H1 (cell line): ENCODE measurements at regions not wholly inside any gene's neighbourhood (a gene's known extent, or its start where the extent isn't known, plus 50 kb on each side); places are given as distances from the start of the nearest gene placed in this dataset.

ENCODE experiments used
- CTCF ChIA-PET: fragments of 300-600 bp; sonication (Branson Sonifier 250); formaldehyde crosslinking; loops from one replicate; lab custom pipeline; 2021; ENCODE audit not compliant: partially characterized antibody; lab: Charles Lee
- POLR2A ChIA-PET: fragments of 300-600 bp; sonication (Branson Sonifier 250); formaldehyde crosslinking; loops from one replicate; lab custom pipeline; 2021; ENCODE audit warnings: inconsistent platforms; ENCODE audit not compliant: partially characterized antibody; lab: Charles Lee
- DNase-seq, 2 experiments: peaks; one replicate each; pipeline versions ENCODE4 v3.0.0 to v3.0.0-alpha.2; 2010 to 2022; ENCODE audit warnings: low spot score in 2 of 2, low read depth in 1 of 2, mixed read lengths in 1 of 2
- FAIRE-seq: peaks from 2 replicates; lab custom pipeline; 2011; peaks lifted over from hg19 to GRCh38; lab: Jason Lieb, UNC
- H2AFZ ChIP-seq: 2 replicates; pipeline ENCODE4 v1.8.1; 2012; ENCODE audit warnings: low read length, inconsistent platforms
- H2AK5ac ChIP-seq: 2 replicates; pipeline ENCODE4 v1.6.1; 2013; ENCODE audit warnings: low read depth, low read length
- H2BK120ac ChIP-seq: replicated peaks from 2 replicates; pipeline ENCODE3; 2013; ENCODE audit warnings: low read depth, low read length, inconsistent platforms
- H2BK12ac ChIP-seq: 2 replicates; pipeline ENCODE4 v1.6.1; 2013; ENCODE audit warnings: low read depth, low read length
- H2BK15ac ChIP-seq: 2 replicates; pipeline ENCODE4 v1.6.1; 2013; ENCODE audit warnings: low read length
- H2BK20ac ChIP-seq: 2 replicates; pipeline ENCODE4 v1.6.1; 2013; ENCODE audit warnings: low read length
- H2BK5ac ChIP-seq: 2 replicates; pipeline ENCODE4 v1.6.1; 2013; ENCODE audit warnings: low read depth, low read length
- H3K14ac ChIP-seq: 2 replicates; pipeline ENCODE4 v1.6.1; 2013; ENCODE audit warnings: inconsistent platforms; ENCODE audit not compliant: insufficient read length
- H3K18ac ChIP-seq: 2 replicates; pipeline ENCODE4 v1.6.1; 2013; ENCODE audit warnings: low read length; ENCODE audit errors: extremely low read depth
- H3K23ac ChIP-seq: 2 replicates; pipeline ENCODE4 v1.6.1; 2013; ENCODE audit warnings: inconsistent platforms; ENCODE audit not compliant: insufficient read length
- H3K23me2 ChIP-seq: 2 replicates; pipeline ENCODE4 v1.6.1; 2013; ENCODE audit warnings: low read depth, low read length
- H3K27ac ChIP-seq: 2 replicates; pipeline ENCODE4 v1.6.1; 2011; ENCODE audit warnings: low read depth, low read length, inconsistent platforms
- H3K27me3 ChIP-seq, 4 experiments: replicated peaks in 1 of 4; 1 replicate in 1 of 4; 2 replicates in 3 of 4; pipeline versions ENCODE4 v1.6.1 to v1.8.1; 2011 to 2013; ENCODE audit warnings: low read length in 3 of 4, mild to moderate bottlenecking in 3 of 4, inconsistent platforms in 2 of 4, mixed read lengths in 2 of 4, moderate library complexity in 1 of 4; ENCODE audit not compliant: control insufficient read depth in 3 of 4, insufficient read depth in 3 of 4; ENCODE audit errors: extremely low read depth in 1 of 4
- H3K36me3 ChIP-seq, 4 experiments: 2 replicates each; pipeline versions ENCODE4 v1.6.1 to v1.8.1; 2011 to 2013; ENCODE audit warnings: mild to moderate bottlenecking in 4 of 4, low read length in 3 of 4, moderate library complexity in 2 of 4, control low read depth in 1 of 4, inconsistent platforms in 1 of 4; ENCODE audit not compliant: insufficient read depth in 4 of 4, control insufficient read depth in 2 of 4
- H3K4ac ChIP-seq: replicated peaks from 2 replicates; pipeline ENCODE3; 2013; ENCODE audit warnings: low read length, low read depth, mixed read lengths, inconsistent platforms; ENCODE audit not compliant: insufficient read length
- H3K4me1 ChIP-seq, 4 experiments: replicated peaks in 1 of 4; 1 replicate in 1 of 4; 2 replicates in 3 of 4; pipeline versions ENCODE4 v1.6.1 to v1.8.1; 2011 to 2013; ENCODE audit warnings: low read length in 3 of 4, inconsistent platforms in 2 of 4, mixed read lengths in 1 of 4; ENCODE audit not compliant: insufficient read depth in 4 of 4, control insufficient read depth in 3 of 4
- H3K4me2 ChIP-seq, 2 experiments: 2 replicates each; pipeline versions ENCODE4 v1.6.1 to v1.8.1; 2011 to 2013; ENCODE audit warnings: low read depth in 2 of 2, low read length in 2 of 2, control low read depth in 1 of 2, inconsistent platforms in 1 of 2, mild to moderate bottlenecking in 1 of 2; ENCODE audit not compliant: insufficient read depth in 1 of 2
- H3K4me3 ChIP-seq, 4 experiments: fragments of 200-600, 300-600 bp in 1 of 4; sonication (generic), shearing (Covaris generic), sonication (Bioruptor Twin) in 1 of 4; 2 replicates each; pipeline versions ENCODE4 v1.5.1 to v1.8.1; 2011 to 2016; ENCODE audit warnings: low read length in 4 of 4, low read depth in 3 of 4, control low read depth in 2 of 4, inconsistent platforms in 2 of 4, mild to moderate bottlenecking in 2 of 4, mixed read lengths in 1 of 4, moderate library complexity in 1 of 4; ENCODE audit not compliant: insufficient read depth in 2 of 4; ENCODE audit errors: extremely low read depth in 1 of 4
- H3K56ac ChIP-seq: replicated peaks from 2 replicates; pipeline ENCODE3; 2013; ENCODE audit warnings: low read depth, mild to moderate bottlenecking, mixed read lengths, low read length, inconsistent platforms; ENCODE audit not compliant: insufficient read length
- H3K79me1 ChIP-seq: 2 replicates; pipeline ENCODE4 v1.6.1; 2013; ENCODE audit warnings: low read depth, low read length, control low read depth
- H3K79me2 ChIP-seq, 2 experiments: 2 replicates each; pipeline versions ENCODE4 v1.6.1 to v1.8.1; 2012 to 2013; ENCODE audit warnings: low read length in 2 of 2, mild to moderate bottlenecking in 2 of 2, inconsistent platforms in 1 of 2; ENCODE audit not compliant: insufficient read depth in 2 of 2, control insufficient read depth in 1 of 2
- H3K9ac ChIP-seq, 4 experiments: replicated peaks in 1 of 4; 1 replicate in 1 of 4; 2 replicates in 3 of 4; pipeline versions ENCODE4 v1.6.1 to v1.8.1; 2011 to 2013; ENCODE audit warnings: low read depth in 3 of 4, low read length in 3 of 4, control low read depth in 2 of 4, mild to moderate bottlenecking in 2 of 4, moderate library complexity in 2 of 4, inconsistent platforms in 1 of 4; ENCODE audit errors: extremely low read depth in 1 of 4
- H3K9me3 ChIP-seq, 2 experiments: 2 replicates each; pipeline versions ENCODE4 v1.6.1 to v1.8.1; 2012 to 2013; ENCODE audit warnings: mild to moderate bottlenecking in 2 of 2, moderate library complexity in 2 of 2, control low read depth in 1 of 2, inconsistent platforms in 1 of 2, low read depth in 1 of 2, low read length in 1 of 2, mixed read lengths in 1 of 2; ENCODE audit not compliant: insufficient read depth in 2 of 2
- H4K20me1 ChIP-seq, 2 experiments: replicated peaks in 1 of 2; 2 replicates each; pipeline versions ENCODE3 to v1.8.1; 2011 to 2013; ENCODE audit warnings: inconsistent platforms in 2 of 2, low read length in 2 of 2, mild to moderate bottlenecking in 1 of 2; ENCODE audit not compliant: insufficient read depth in 2 of 2, control insufficient read depth in 1 of 2
- H4K5ac ChIP-seq: 2 replicates; pipeline ENCODE4 v1.6.1; 2013; ENCODE audit warnings: low read length, low read depth, mixed read lengths, inconsistent platforms; ENCODE audit not compliant: insufficient read length
- H4K8ac ChIP-seq: 2 replicates; pipeline ENCODE4 v1.8.0; 2013; ENCODE audit warnings: mild to moderate bottlenecking, moderate library complexity, low read length, inconsistent platforms; ENCODE audit not compliant: insufficient read depth; ENCODE audit errors: extremely low read depth
- H4K91ac ChIP-seq: replicated peaks from 2 replicates; pipeline ENCODE3; 2013; ENCODE audit warnings: low read length, mixed read lengths, inconsistent platforms; ENCODE audit not compliant: insufficient read length
- ATF3 ChIP-seq: IDR thresholded peaks from 2 replicates; pipeline ENCODE4 v1.6.1; 2011; ENCODE audit warnings: low read depth, mild to moderate bottlenecking, low read length; ENCODE audit not compliant: insufficient read depth
- CEBPB ChIP-seq: IDR thresholded peaks from 2 replicates; pipeline ENCODE4 v1.6.1; 2012; ENCODE audit warnings: low read depth, low read length
- CHD2 ChIP-seq: IDR thresholded peaks from 2 replicates; pipeline ENCODE4 v1.6.1; 2012; ENCODE audit warnings: low read length, improper control_type of control experiment
- CTBP2 ChIP-seq: IDR thresholded peaks from 2 replicates; pipeline ENCODE4 v1.7.0; 2011; ENCODE audit warnings: borderline replicate concordance, mild to moderate bottlenecking, moderate library complexity, mixed read lengths, low read length; ENCODE audit not compliant: insufficient read depth, insufficient read length
- EGR1 ChIP-seq: IDR thresholded peaks from 2 replicates; pipeline ENCODE4 v1.6.1; 2011; ENCODE audit warnings: low read depth, low read length, borderline replicate concordance
- JUND ChIP-seq: IDR thresholded peaks from 2 replicates; pipeline ENCODE4 v1.6.1; 2011; ENCODE audit warnings: mild to moderate bottlenecking, improper control_type of control experiment, low read length
- MAFK ChIP-seq: IDR thresholded peaks from 2 replicates; pipeline ENCODE4 v1.6.1; 2012; ENCODE audit warnings: low read depth, mild to moderate bottlenecking, improper control_type of control experiment, low read length
- whole genome bisulfite sequencing, 2 experiments: shearing (Covaris generic) in 1 of 2; methylation state at CpG; one replicate each; pipeline versions ENCODE4 v1.1.6 to v1.1.7; 2013 to 2015; ENCODE audit warnings: low lambda C conversion rate in 2 of 2, mixed read lengths in 2 of 2, inconsistent platforms in 1 of 2, low coverage in 1 of 2, missing lambda C conversion rate in 1 of 2; ENCODE audit not compliant: insufficient replicate concordance in 2 of 2, insufficient coverage in 1 of 2, insufficient read length in 1 of 2; ENCODE audit errors: extremely low coverage in 1 of 2, missing lambda C conversion rate in 1 of 2; 5-methylcytosine and 5-hydroxymethylcytosine counted together

GRCh38 chr2:8276026-8276425 is 405.8 kb upstream of the ID2 start:
- H3K18ac ChIP-seq = no peak overlapping the region
- H4K91ac ChIP-seq = no peak overlapping the region
- FAIRE-seq (no peak), DNase-seq (no peak)
- H3K4me2 ChIP-seq = no peak overlapping the region
- no peaks in the 10 kb centered on the region; a peak in 1 of 7 replicates for H3K27me3 ChIP-seq
- no peak overlapping the region for H2BK5ac ChIP-seq
- no peak overlapping the region for H2AK5ac ChIP-seq
- H2BK20ac ChIP-seq = no peak overlapping the region
- H3K9me3 ChIP-seq = no peaks in the 10 kb centered on the region
- H3K23ac ChIP-seq = no peak overlapping the region
- WGBS, 2 experiments = 95% methylated on average over 4 of the region's 4 CpGs; no CpG with 5 or more reads in 1 of the 2 experiments
- H2BK120ac ChIP-seq = no peak overlapping the region
- ChIA-PET CTCF (no interaction called here), POLR2A (no interaction called here)
- no peak overlapping the region for H3K4ac ChIP-seq
- H3K4me1 ChIP-seq = peaks cover 0 to 2% (median 0%) of the 10 kb centered on the region in 4 experiments; a peak in 2 of 7 replicates
- no peak overlapping the region for H2BK15ac ChIP-seq
- H3K56ac ChIP-seq = no peak overlapping the region
- no peak overlapping the region for H3K27ac ChIP-seq
- no peak overlapping the region for H4K8ac ChIP-seq
- no peak overlapping the region for H2AFZ ChIP-seq
- no peak overlapping the region for H3K9ac ChIP-seq
- no peak overlapping the region for H3K14ac ChIP-seq
- no peaks in the 10 kb centered on the region for H3K79me1 ChIP-seq
- H3K23me2 ChIP-seq = no peaks in the 10 kb centered on the region
- no peak overlapping the region for H3K4me3 ChIP-seq
- H4K5ac ChIP-seq = no peak overlapping the region
- no peak for TF ChIP-seq ATF3
- TF ChIP-seq JUND = no peak
- TF ChIP-seq CHD2 = no peak
- no peak for TF ChIP-seq CEBPB
- TF ChIP-seq MAFK = no peak
- no peak for TF ChIP-seq CTBP2
- TF ChIP-seq EGR1 = no peak
- H2BK12ac ChIP-seq = no peak overlapping the region
- no peaks in the 10 kb centered on the region; a peak in 1 of 8 replicates for H3K36me3 ChIP-seq
- no peaks in the 10 kb centered on the region for H4K20me1 ChIP-seq
- H3K79me2 ChIP-seq = no peaks in the 10 kb centered on the region
